Pancreas (tissue), 10 donors: ENCODE measurements at regions not wholly inside any gene's neighbourhood (a gene's known extent, or its start where the extent isn't known, plus 50 kb on each side); places are given as distances from the start of the nearest gene placed in this dataset.

Experiments used
- ATAC-seq, 4 donors: fragments of 200-7000 bp; cut with Tn5 transposase; one replicate each; pipeline versions ENCODE4 v1.8.0 to v1.9.1; 2020; ENCODE audit warnings: mild to moderate bottlenecking in 4 of 4, moderate library complexity in 4 of 4
- DNase-seq, 6 donors: peaks; one replicate each; pipeline ENCODE4 v3.0.0-alpha.2; 2020
- FAIRE-seq: peaks from 2 replicates; lab custom pipeline; 2012; peaks lifted over from hg19 to GRCh38; lab: Jason Lieb, UNC
- H3K27ac ChIP-seq, 4 donors: fragments of 200-600 bp; sonication (generic); 1 replicate in 3 of 4; 2 replicates in 1 of 4; pipeline versions ENCODE4 v1.5.0 to v1.8.0; 2020
- H3K27me3 ChIP-seq, 4 donors: fragments of 200-600 bp; one replicate each; pipeline ENCODE4 v1.8.0; 2021
- H3K36me3 ChIP-seq, 3 donors: fragments of 200-600 bp; sonication (generic) in 1 of 3; one replicate each; pipeline versions ENCODE4 v1.5.0 to v1.8.0; 2020 to 2021
- H3K4me1 ChIP-seq, 3 donors: fragments of 200-600 bp; one replicate each; pipeline ENCODE4 v1.8.0; 2021
- H3K4me3 ChIP-seq, 4 donors: fragments of 200-600 bp; sonication (generic) in 2 of 4; one replicate each; pipeline versions ENCODE4 v1.5.0 to v1.8.0; 2020 to 2021
- H3K9me3 ChIP-seq, 4 donors: fragments of 200-600 bp; one replicate each; pipeline ENCODE4 v1.8.0; 2021
- CTCF ChIP-seq, 4 donors: fragments of 200-600 bp; sonication (generic) in 3 of 4; IDR thresholded peaks; one replicate each; pipeline versions ENCODE4 v1.5.0 to v1.8.0; 2021; ENCODE audit warnings: antibody characterized with exemption in 4 of 4
- WGBS, 2 donors: extraction: QIAGEN DNeasy Blood & Tissue Kit; methylation state at CpG; one replicate each; pipeline ENCODE4 v1.1.7; 2013; 5-methylcytosine and 5-hydroxymethylcytosine counted together
- intact Hi-C, 3 donors: fragments of 100-400 bp; cut with DNase I; formaldehyde crosslinking; loops; one replicate each; pipeline versions ENCODE4 v1.11.1 to v1.14.2; 2022
- donor health status: healthy with polysubstance abuse.
- donor health status: DM: no; HTN: no; CAD: no; lungs with moderate emphysema.
- donor health status: DM: no; HTN: no; CAD: no.
- donor health status: control.
- donor health status: control.
- donor health status: Bipolar disorder and iron deficiency.
- donor health status: DM: yes; HTN: yes; CAD: no.
- donor health status: DM: no; HTN: no; CAD: no.
- donor health status: DM: no; HTN: no; CAD: no.
- donor health status: DM: yes; HTN: yes; CAD: no.

- no peaks in the 10 kb centered on the region for H3K4me1 ChIP-seq
- H3K4me3 ChIP-seq = no peak overlapping the region
- intact Hi-C loops = no loop called here
- DNase-seq = no peak
- no peak overlapping the region for H3K27ac ChIP-seq
- WGBS, 2 donors = 70 to 82% methylated on average over 11 of the region's 11 CpGs
- ATAC-seq = no peak
- FAIRE-seq = no peak
- no peaks in the 10 kb centered on the region for H3K36me3 ChIP-seq
- peaks cover 0 to 3% (median 0%) of the 10 kb centered on the region in 4 donors for H3K27me3 ChIP-seq
- no peaks in the 10 kb centered on the region for H3K9me3 ChIP-seq
- no peak for TF ChIP-seq CTCF (IDR thresholded peaks at IDR 0.05)
Measured at GRCh38 chr11:28673691-28674432, 565.7 kb downstream of the METTL15 start.

- Histone ChIP-seq H3K27ac (no peak overlapping the region), H3K4me1 (no peaks in the 10 kb centered on the region), H3K9me3 (no peaks in the 10 kb centered on the region), H3K36me3 (no peaks in the 10 kb centered on the region), H3K27me3 (no peaks in the 10 kb centered on the region), H3K4me3 (no peak overlapping the region)
- FAIRE-seq (no peak), DNase-seq (no peak), ATAC-seq (no peak)
- WGBS, 2 donors = 51 to 60% methylated on average over 4 of the region's 4 CpGs
- intact Hi-C loops = no loop called here
- no peak for TF ChIP-seq CTCF (IDR thresholded peaks at IDR 0.05)
Measured at GRCh38 chr11:28671274-28671673, 563.1 kb downstream of the METTL15 start.

GRCh38 chr11:28666632-28667031, 558.4 kb downstream of the METTL15 start:
- DNase-seq (no peak), ATAC-seq (no peak), FAIRE-seq (no peak)
- Histone ChIP-seq H3K27me3 (no peaks in the 10 kb centered on the region), H3K9me3 (no peaks in the 10 kb centered on the region), H3K36me3 (no peaks in the 10 kb centered on the region), H3K4me3 (no peak overlapping the region), H3K27ac (no peak overlapping the region), H3K4me1 (no peaks in the 10 kb centered on the region)
- WGBS, 2 donors = 76 to 86% methylated on average over 6 of the region's 6 CpGs
- intact Hi-C loops = no loop called here
- no peak for TF ChIP-seq CTCF (IDR thresholded peaks at IDR 0.05)

GRCh38 chr11:28659716-28660348, 551.6 kb downstream of the METTL15 start:
- Histone ChIP-seq H3K4me3 (no peak overlapping the region), H3K27me3 (no peaks in the 10 kb centered on the region), H3K36me3 (no peaks in the 10 kb centered on the region), H3K4me1 (no peaks in the 10 kb centered on the region), H3K27ac (no peak overlapping the region), H3K9me3 (no peaks in the 10 kb centered on the region)
- intact Hi-C loops = no loop called here
- no peak for TF ChIP-seq CTCF (IDR thresholded peaks at IDR 0.05)
- no peak for ATAC-seq
- no peak for DNase-seq
- WGBS, 2 donors = 77 to 92% methylated on average over 1 of the region's 1 CpG
- FAIRE-seq = no peak
